Tibial nerve (tissue), 4 donors: ENCODE measurements at regions not wholly inside any gene's neighbourhood (a gene's known extent, or its start where the extent isn't known, plus 50 kb on each side); places are given as distances from the start of the nearest gene placed in this dataset.

Source experiments
- DNase-seq, 2 donors: peaks; one replicate each; pipeline ENCODE4 v3.0.0-alpha.2; 2019; ENCODE audit warnings: low spot score in 2 of 2
- H3K27ac ChIP-seq, 4 donors: fragments of 200-600 bp; sonication (generic) in 3 of 4; one replicate each; pipeline ENCODE4 v1.5.1; 2017 to 2019; ENCODE audit warnings: mild to moderate bottlenecking in 1 of 4
- H3K27me3 ChIP-seq, 2 donors: fragments of 200-600 bp; sonication (generic) in 1 of 2; one replicate each; pipeline versions ENCODE4 v1.5.1 to v1.6.0; 2017 to 2019
- H3K36me3 ChIP-seq, 3 donors: fragments of 200-600 bp; sonication (generic); one replicate each; pipeline ENCODE4 v1.5.1; 2018 to 2019
- H3K4me1 ChIP-seq, 4 donors: fragments of 200-600 bp; sonication (generic) in 3 of 4; one replicate each; pipeline ENCODE4 v1.5.1; 2017 to 2019
- H3K4me3 ChIP-seq, 4 donors: fragments of 200-600 bp; sonication (generic) in 3 of 4; one replicate each; pipeline ENCODE4 v1.5.1; 2017 to 2019; ENCODE audit warnings: mild to moderate bottlenecking in 1 of 4, moderate library complexity in 1 of 4
- H3K9me3 ChIP-seq, 4 donors: fragments of 200-600 bp; sonication (generic) in 3 of 4; one replicate each; pipeline ENCODE4 v1.5.1; 2017 to 2019
- EP300 ChIP-seq, 2 donors: sonication (generic); formaldehyde crosslinking; IDR thresholded peaks; one replicate each; pipeline ENCODE4 v1.6.1; 2017; ENCODE audit warnings: antibody characterized with exemption in 2 of 2, mild to moderate bottlenecking in 1 of 2
- POLR2A ChIP-seq, 2 donors: fragments of 450-650 bp; IDR thresholded peaks; one replicate each; pipeline ENCODE4 v1.6.1; 2017; ENCODE audit warnings: antibody characterized with exemption in 2 of 2, mild to moderate bottlenecking in 2 of 2, moderate library complexity in 2 of 2
- WGBS, 2 donors: methylation state at CpG; one replicate each; pipeline ENCODE4 v1.1.5; 2018; 5-methylcytosine and 5-hydroxymethylcytosine counted together
- TF ChIP-seq, protein P1 (sequence below), 5 experiments: fragments of 200-600 bp in 3 of 5; fragments of 450-650 bp in 2 of 5; sonication (generic) in 3 of 5; IDR thresholded peaks; one replicate each; pipeline ENCODE4 v1.5.1; 2016 to 2019; ENCODE audit warnings: antibody characterized with exemption in 5 of 5, mild to moderate bottlenecking in 3 of 5, moderate library complexity in 2 of 5

DNA sequence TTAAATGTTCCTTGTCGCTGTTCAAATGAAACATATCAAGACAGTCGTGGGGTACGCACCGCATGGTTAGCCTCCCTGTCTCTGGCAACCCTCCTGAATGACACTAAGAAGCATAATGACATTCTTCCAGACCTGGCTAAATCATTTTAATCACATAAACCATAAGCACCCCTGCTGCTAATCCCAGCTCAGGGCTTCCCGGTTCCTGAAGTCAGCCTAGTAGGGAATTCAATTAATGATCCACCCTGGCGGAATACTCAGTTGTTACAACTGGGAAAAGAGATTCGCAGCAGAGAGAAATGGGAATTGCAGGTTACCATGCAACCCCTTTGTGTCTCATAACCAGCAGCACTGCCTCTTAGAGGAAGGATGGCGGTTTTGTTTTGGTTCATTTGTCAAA lies 200.8 kb upstream of the AGAP1 start:
- Histone ChIP-seq H3K36me3 (no peaks in the 10 kb centered on the region), H3K9me3 (no peaks in the 10 kb centered on the region), H3K4me1 (no peaks in the 10 kb centered on the region), H3K27me3 (no peaks in the 10 kb centered on the region), H3K27ac (no peak overlapping the region), H3K4me3 (no peak overlapping the region)
- 87 to 92% methylated on average over 8 of the region's 8 CpGs for WGBS, 2 donors
- DNase-seq = no peak
- TF ChIP-seq, protein P1, sequence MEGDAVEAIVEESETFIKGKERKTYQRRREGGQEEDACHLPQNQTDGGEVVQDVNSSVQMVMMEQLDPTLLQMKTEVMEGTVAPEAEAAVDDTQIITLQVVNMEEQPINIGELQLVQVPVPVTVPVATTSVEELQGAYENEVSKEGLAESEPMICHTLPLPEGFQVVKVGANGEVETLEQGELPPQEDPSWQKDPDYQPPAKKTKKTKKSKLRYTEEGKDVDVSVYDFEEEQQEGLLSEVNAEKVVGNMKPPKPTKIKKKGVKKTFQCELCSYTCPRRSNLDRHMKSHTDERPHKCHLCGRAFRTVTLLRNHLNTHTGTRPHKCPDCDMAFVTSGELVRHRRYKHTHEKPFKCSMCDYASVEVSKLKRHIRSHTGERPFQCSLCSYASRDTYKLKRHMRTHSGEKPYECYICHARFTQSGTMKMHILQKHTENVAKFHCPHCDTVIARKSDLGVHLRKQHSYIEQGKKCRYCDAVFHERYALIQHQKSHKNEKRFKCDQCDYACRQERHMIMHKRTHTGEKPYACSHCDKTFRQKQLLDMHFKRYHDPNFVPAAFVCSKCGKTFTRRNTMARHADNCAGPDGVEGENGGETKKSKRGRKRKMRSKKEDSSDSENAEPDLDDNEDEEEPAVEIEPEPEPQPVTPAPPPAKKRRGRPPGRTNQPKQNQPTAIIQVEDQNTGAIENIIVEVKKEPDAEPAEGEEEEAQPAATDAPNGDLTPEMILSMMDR (IDR thresholded peaks at IDR 0.05) = no peak
- TF ChIP-seq EP300 (IDR thresholded peaks at IDR 0.05) = no peak
- no peak for TF ChIP-seq POLR2A (IDR thresholded peaks at IDR 0.05)

- DNase-seq = no peak
- Histone ChIP-seq H3K4me3 (no peak overlapping the region), H3K9me3 (no peaks in the 10 kb centered on the region), H3K36me3 (no peaks in the 10 kb centered on the region), H3K27ac (no peak overlapping the region), H3K4me1 (peaks cover 0 to 8% (median 0%) of the 10 kb centered on the region in 4 donors), H3K27me3 (no peaks in the 10 kb centered on the region)
- TF ChIP-seq, protein P1 (IDR thresholded peaks at IDR 0.05) = no peak
- TF ChIP-seq EP300 (IDR thresholded peaks at IDR 0.05) = no peak
- 88 to 89% methylated on average over 4 of the region's 4 CpGs for WGBS, 2 donors
Observed at GRCh38 chr2:235295831-235296230, 198.0 kb upstream of the AGAP1 start.

- no peaks in the 10 kb centered on the region for H3K36me3 ChIP-seq
Observed at GRCh38 chr2:235300368-235301201, 193.3 kb upstream of the AGAP1 start.

GRCh38 chr2:235301202-235302076 lies 192.4 kb upstream of the AGAP1 start:
- TF ChIP-seq, protein P1 (IDR thresholded peaks at IDR 0.05) = no peak
- TF ChIP-seq POLR2A (IDR thresholded peaks at IDR 0.05) (no peak), EP300 (IDR thresholded peaks at IDR 0.05) (no peak)
- Histone ChIP-seq H3K27ac (no peak overlapping the region), H3K9me3 (no peaks in the 10 kb centered on the region), H3K36me3 (no peaks in the 10 kb centered on the region), H3K4me1 (peaks cover 0 to 12% (median 0%) of the 10 kb centered on the region in 4 donors), H3K27me3 (no peaks in the 10 kb centered on the region), H3K4me3 (no peak overlapping the region)
- DNase-seq = no peak
- 70 to 83% methylated on average over 7 of the region's 7 CpGs for WGBS, 2 donors

More at GRCh38 chr2:235300368-235301201, 193.3 kb upstream of the AGAP1 start:
- Histone ChIP-seq H3K4me3 (no peak overlapping the region), H3K27ac (no peak overlapping the region), H3K9me3 (no peaks in the 10 kb centered on the region), H3K4me1 (peaks cover 0 to 12% (median 0%) of the 10 kb centered on the region in 4 donors), H3K27me3 (no peaks in the 10 kb centered on the region)
- WGBS, 2 donors = 58% methylated on average over 16 of the region's 16 CpGs
- peak in 1 of 2 donors; percentile 17 for DNase-seq
- TF ChIP-seq, protein P1 (IDR thresholded peaks at IDR 0.05) = no peak
- TF ChIP-seq EP300 (IDR thresholded peaks at IDR 0.05) (no peak), POLR2A (IDR thresholded peaks at IDR 0.05) (no peak)

DNA sequence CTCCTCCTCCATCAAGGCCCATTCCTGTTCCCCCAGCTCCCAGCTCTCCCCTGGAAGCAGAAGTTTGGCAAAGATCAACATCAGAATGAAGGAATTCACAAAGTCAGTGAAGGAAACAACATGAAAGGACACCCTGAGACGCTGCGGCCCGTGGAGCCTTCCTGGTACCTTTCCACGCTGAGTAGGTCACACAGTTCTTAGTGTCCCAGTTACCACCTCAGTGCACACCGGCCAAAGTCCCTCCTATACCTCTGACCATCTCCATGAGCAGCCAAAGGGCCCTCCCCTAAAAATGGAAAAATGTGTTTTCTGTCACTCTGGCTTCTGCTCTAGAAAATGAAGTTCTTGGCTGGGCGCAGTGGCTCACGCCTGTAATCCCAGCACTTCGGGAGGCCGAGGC lies 191.6 kb upstream of the AGAP1 start:
- no peak overlapping the region for H3K4me3 ChIP-seq
- TF ChIP-seq, protein P1 (IDR thresholded peaks at IDR 0.05) = no peak
- TF ChIP-seq POLR2A (IDR thresholded peaks at IDR 0.05) (no peak), EP300 (IDR thresholded peaks at IDR 0.05) (no peak)
- H3K9me3 ChIP-seq = no peaks in the 10 kb centered on the region
- no peak for DNase-seq
- WGBS, 2 donors = 91 to 95% methylated on average over 9 of the region's 9 CpGs
- no peaks in the 10 kb centered on the region for H3K36me3 ChIP-seq
- H3K27ac ChIP-seq = no peak overlapping the region
- H3K27me3 ChIP-seq = no peaks in the 10 kb centered on the region
- H3K4me1 ChIP-seq = peaks cover 0 to 12% (median 0%) of the 10 kb centered on the region in 4 donors
